Stimulated activated CD4-positive, alpha-beta T cell treated with anti-CD3 and anti-CD28 coated beads, Interleukin-15, amount 100 ng/mL, for 1 hour (primary cell): ENCODE measurements at regions not wholly inside any gene's neighbourhood (a gene's known extent, or its start where the extent isn't known, plus 50 kb on each side); places are given as distances from the start of the nearest gene placed in this dataset.

ENCODE experiments used
- DNase-seq, 2 donors: peaks; one replicate each; pipeline ENCODE4 v3.0.0-alpha.2; 2020; ENCODE audit warnings: low read depth in 1 of 2, low spot score in 1 of 2

GRCh38 chr5:88951457-88951856, 68.5 kb upstream of the MEF2C start:
- DNase-seq, result no peak

GRCh38 chr5:88948746-88949600, 66.0 kb upstream of the MEF2C start:
- no peak for DNase-seq

GRCh38 chr5:88944751-88945531, 62.0 kb upstream of the MEF2C start:
- DNase-seq, result no peak

GRCh38 chr5:88941581-88941980, 58.6 kb upstream of the MEF2C start:
- DNase-seq, result no peak

- no peak for DNase-seq
Observed at GRCh38 chr5:88940713-88941112, 57.7 kb upstream of the MEF2C start.

GRCh38 chr5:88939300-88939699, 56.3 kb upstream of the MEF2C start:
- DNase-seq, result no peak

GRCh38 chr5:88938488-88938887, 55.5 kb upstream of the MEF2C start:
- no peak for DNase-seq

- DNase-seq, result no peak
Observed at GRCh38 chr5:88937406-88937805, 54.4 kb upstream of the MEF2C start.

- no peak for DNase-seq
Observed at GRCh38 chr5:88934439-88934838, 51.5 kb upstream of the MEF2C start.
